ENCODE measurements at regions not wholly inside any gene's neighbourhood (a gene's known extent, or its start where the extent isn't known, plus 50 kb on each side); places are given as distances from the start of the nearest gene placed in this dataset.

GRCh38 chr3:33954956-33955355 lies 156.5 kb downstream of the PDCD6IP start:
- TF ChIP-seq, protein P1, sequence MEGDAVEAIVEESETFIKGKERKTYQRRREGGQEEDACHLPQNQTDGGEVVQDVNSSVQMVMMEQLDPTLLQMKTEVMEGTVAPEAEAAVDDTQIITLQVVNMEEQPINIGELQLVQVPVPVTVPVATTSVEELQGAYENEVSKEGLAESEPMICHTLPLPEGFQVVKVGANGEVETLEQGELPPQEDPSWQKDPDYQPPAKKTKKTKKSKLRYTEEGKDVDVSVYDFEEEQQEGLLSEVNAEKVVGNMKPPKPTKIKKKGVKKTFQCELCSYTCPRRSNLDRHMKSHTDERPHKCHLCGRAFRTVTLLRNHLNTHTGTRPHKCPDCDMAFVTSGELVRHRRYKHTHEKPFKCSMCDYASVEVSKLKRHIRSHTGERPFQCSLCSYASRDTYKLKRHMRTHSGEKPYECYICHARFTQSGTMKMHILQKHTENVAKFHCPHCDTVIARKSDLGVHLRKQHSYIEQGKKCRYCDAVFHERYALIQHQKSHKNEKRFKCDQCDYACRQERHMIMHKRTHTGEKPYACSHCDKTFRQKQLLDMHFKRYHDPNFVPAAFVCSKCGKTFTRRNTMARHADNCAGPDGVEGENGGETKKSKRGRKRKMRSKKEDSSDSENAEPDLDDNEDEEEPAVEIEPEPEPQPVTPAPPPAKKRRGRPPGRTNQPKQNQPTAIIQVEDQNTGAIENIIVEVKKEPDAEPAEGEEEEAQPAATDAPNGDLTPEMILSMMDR (IDR thresholded peaks at IDR 0.05; ENCODE audit: low read depth, low read length): peak; percentile 41
- TF ChIP-seq EZH2phosphoT487 (IDR thresholded peaks at IDR 0.05; ENCODE audit: low read depth): no peak
